IPS DF 19.7 (cell line): ENCODE measurements at regions not wholly inside any gene's neighbourhood (a gene's known extent, or its start where the extent isn't known, plus 50 kb on each side); places are given as distances from the start of the nearest gene placed in this dataset.

ENCODE experiments used
- DNase-seq: peaks from one replicate; pipeline ENCODE4 v3.0.0-alpha.2; 2013; ENCODE audit warnings: low read depth, low spot score

DNA sequence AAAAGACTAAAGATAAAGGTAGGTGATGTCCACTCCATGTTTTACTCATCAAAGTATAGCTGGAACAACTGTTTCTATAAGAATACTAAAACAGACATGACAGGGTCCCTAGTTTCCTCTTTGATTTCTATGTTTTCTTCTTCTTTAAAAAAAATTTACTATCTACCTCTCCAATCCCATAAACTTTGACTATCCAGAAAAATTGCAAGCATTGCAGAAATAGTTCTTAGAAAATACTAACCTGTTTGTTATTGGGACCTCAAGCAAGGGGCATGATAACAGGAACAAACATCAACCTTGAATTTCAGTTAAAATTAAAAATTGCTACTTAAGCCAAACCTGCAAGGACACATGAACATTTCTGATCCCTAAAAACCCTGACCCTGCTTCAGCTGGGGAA, 1226.5 kb downstream of the C4orf33 start:
- no peak for DNase-seq

- DNase-seq: no peak
Measured at GRCh38 chr4:130329036-130329435, 1233.1 kb downstream of the C4orf33 start.

DNA sequence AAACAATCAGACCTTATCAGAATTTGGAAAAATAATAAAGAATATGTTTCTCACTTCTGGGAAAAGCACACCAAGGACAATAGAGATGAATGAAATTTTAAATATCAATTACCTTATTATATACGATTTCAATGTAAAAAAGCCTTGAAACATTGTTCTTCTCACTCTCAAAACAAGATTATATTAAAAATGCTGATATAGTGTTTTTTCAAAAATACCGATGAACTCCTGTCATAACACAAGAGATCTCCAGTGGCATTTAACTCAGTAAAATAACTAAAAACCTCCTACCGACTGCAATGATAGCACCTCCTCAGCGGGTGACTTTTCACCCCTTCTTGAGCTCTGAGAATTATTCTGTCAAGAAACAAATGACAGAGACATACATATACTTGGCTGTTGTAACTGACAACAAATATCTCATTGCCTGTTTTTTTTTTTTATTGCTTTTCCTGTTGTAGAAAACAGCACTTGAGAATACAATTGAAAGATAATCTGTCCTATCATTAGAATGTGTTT, 1237.3 kb downstream of the C4orf33 start:
- DNase-seq: no peak

DNA sequence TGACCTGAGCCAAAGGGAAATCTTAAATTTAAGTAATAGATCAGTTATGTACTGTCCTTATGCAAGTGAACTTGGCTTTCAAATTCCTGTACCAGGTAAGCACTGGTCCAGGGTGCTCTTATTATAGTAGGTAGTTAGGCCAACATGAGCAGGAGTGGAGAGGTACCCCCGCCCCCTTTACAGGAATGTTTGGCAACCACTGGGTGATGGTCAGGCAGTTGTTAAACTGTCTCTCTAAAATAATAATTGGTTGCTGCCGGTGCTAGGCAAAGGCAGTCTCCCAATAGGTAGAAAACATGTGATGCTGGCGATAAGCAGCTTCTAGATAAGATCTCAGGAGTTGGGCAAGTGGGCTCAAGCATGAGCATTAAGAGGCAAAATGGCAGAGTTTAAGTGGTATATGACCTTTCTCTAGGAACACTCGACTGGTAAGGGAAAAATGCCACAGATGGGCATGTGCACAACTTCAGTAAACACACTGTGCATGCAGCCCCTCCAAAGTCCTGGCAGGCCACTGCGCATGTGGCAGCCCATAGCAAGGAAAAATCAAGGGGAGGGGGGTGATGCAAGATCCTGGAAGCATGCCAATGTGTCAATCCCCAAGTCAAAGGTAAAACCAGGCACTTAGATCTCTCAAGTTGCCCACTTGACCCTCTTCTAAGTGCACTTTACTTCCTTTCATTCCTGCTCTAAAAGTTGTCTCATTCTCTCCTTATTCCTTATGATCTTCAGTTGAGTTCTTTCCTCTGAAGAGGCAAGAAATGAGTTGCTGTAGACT, 1239.7 kb downstream of the C4orf33 start:
- DNase-seq: no peak

GRCh38 chr4:130336585-130337217, 1240.7 kb downstream of the C4orf33 start:
- DNase-seq: no peak

- DNase-seq: no peak
Measured at GRCh38 chr4:130338851-130339250, 1242.9 kb downstream of the C4orf33 start.

- DNase-seq: no peak
Measured at GRCh38 chr4:130349745-130350144, 1253.8 kb downstream of the C4orf33 start.

GRCh38 chr4:130356873-130357272, 1260.9 kb downstream of the C4orf33 start:
- no peak for DNase-seq

DNA sequence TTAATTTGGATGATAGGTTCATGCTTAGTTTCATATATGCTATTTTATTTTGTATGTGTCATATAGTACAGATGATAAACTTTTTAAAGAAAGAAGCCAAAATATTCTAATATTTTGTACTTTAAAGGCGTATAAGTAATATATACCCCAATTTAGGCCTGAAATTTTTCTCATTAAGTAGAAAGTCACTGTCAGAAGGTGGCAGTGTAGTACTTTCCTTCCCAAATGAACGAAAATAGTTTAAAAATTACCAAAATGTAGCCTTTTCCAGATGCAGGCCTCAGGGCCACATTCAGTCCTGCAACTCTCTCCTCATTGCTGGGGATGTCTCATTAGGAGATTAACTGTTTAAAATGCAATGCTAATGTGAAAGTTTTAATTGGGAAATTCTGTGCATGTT, 1263.6 kb downstream of the C4orf33 start:
- DNase-seq: no peak

GRCh38 chr4:130361616-130362015, 1265.7 kb downstream of the C4orf33 start:
- DNase-seq: no peak

DNA sequence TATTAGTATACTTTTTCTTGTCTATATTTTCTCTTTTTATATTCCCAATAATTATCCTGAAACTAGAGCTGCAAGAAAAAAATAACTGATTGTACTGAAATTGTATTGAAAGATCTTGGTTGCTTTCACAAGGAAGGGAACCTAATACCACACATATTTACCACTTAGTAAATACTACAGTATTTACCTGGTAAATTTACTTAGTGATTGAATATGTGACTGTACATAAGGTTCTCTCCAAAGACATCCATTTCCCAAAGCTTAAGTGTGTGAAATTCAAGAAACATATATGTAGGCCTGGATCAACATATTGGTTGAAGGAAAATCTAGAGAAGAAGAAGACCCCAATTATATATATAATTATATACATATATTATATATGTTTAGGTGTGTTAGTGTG, 1272.7 kb downstream of the C4orf33 start:
- DNase-seq: no peak

- no peak for DNase-seq
Measured at GRCh38 chr4:130393231-130393630, 1297.3 kb downstream of the C4orf33 start.

GRCh38 chr4:130393642-130394041, 1297.7 kb downstream of the C4orf33 start:
- no peak for DNase-seq

DNA sequence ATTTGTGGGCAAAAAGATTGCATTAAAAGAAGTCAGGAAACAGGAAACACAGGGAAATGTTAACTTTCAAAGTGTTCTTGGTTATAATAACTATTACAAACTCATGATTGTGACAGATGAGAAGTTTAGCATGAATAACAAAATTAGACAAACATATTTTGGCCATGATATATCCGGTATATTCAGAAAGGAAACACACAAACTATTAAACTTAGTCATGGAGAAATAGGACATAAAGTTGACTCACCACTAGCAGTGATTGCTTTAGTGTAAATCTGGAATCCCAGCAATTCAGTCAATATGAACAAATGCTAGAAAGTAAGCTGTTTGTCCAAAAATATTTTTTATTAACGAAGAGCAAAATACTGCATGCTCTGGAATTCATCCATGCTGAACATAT, 1299.9 kb downstream of the C4orf33 start:
- no peak for DNase-seq

GRCh38 chr4:130403221-130403620, 1307.3 kb downstream of the C4orf33 start:
- DNase-seq: no peak

- DNase-seq: no peak
Measured at GRCh38 chr4:130416228-130416627, 1320.3 kb downstream of the C4orf33 start.

- no peak for DNase-seq
Measured at GRCh38 chr4:130419211-130419975, 1323.4 kb downstream of the C4orf33 start.

- no peak for DNase-seq
Measured at GRCh38 chr4:130422261-130422660, 1326.3 kb downstream of the C4orf33 start.

DNA sequence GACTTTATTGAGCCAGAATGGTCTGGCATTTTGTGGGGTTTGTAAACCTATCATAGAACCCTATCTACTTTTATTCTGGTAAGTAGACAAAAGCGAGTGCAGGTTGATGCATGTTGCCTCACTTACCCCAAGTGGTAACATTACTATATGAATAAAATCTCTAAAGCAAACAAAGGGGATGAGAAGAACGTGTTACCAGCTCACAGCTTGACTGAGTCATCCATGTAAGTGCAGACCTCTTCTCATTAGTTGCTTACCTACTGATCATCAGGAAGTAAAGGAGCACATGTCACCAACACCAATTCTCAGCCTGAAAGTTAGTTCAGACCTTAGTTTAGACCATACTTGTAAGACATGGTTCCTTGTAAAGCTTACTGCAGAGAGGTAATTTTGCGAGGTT, 1328.3 kb downstream of the C4orf33 start:
- DNase-seq: no peak

- DNase-seq: no peak
Measured at GRCh38 chr4:130432289-130432688, 1336.3 kb downstream of the C4orf33 start.

- DNase-seq: no peak
Measured at GRCh38 chr4:130449741-130450140, 1353.8 kb downstream of the C4orf33 start.

DNA sequence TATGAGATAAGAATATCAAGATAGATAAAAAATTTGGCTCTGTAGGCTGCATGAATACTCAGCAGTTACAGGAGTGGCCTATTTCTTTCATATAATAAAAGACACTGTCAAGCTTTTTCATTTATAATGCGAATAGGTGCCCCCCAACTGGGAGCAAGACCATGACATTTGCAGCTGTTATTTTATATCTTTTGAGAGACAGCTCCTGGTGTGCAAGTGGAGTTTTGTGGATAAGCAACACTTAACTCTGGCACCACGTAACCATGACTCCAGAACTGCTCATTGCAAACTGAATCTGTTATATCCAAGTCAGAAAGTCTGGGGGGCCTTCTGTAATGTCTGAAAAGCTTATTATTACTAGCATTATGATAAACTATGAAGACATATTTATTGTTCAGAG, 1372.4 kb downstream of the C4orf33 start:
- DNase-seq: no peak
